Breast epithelium (tissue), 3 donors: ENCODE measurements at regions not wholly inside any gene's neighbourhood (a gene's known extent, or its start where the extent isn't known, plus 50 kb on each side); places are given as distances from the start of the nearest gene placed in this dataset.

Source experiments
- POLR2A ChIP-seq: fragments of 450-650 bp; IDR thresholded peaks from one replicate; pipeline ENCODE4 v1.6.1; 2016; ENCODE audit warnings: antibody characterized with exemption, mild to moderate bottlenecking, moderate library complexity
- POLR2AphosphoS5 ChIP-seq, 3 donors: sonication (generic); formaldehyde crosslinking; IDR thresholded peaks; one replicate each; pipeline ENCODE4 v1.6.1; 2017; ENCODE audit warnings: antibody characterized with exemption in 3 of 3
- TF ChIP-seq, protein P1 (sequence below), 3 donors: fragments of 450-650 bp; IDR thresholded peaks; one replicate each; pipeline ENCODE4 v1.5.1; 2016 to 2017; ENCODE audit warnings: antibody characterized with exemption in 3 of 3, mild to moderate bottlenecking in 3 of 3, moderate library complexity in 3 of 3

DNA sequence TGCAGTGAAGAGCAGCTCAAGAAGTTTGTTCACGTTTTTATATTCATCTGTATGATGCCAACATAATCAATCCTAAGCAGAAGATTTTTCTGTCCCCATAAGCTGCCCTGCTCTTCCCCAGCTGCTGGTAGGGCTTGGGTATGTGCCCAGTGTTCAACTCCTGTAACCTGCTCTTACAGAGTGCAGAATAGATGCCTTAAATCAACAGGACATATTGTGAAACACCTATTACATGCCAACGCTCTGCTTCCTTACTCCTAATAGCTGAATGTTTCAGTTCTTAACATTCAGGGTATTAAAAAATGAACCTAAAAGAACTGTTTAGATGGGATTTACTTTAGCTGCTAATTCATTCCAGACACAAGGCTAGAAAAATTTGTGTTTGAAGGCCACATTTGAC lies 190.9 kb downstream of the HS3ST3A1 start:
- TF ChIP-seq, protein P1, sequence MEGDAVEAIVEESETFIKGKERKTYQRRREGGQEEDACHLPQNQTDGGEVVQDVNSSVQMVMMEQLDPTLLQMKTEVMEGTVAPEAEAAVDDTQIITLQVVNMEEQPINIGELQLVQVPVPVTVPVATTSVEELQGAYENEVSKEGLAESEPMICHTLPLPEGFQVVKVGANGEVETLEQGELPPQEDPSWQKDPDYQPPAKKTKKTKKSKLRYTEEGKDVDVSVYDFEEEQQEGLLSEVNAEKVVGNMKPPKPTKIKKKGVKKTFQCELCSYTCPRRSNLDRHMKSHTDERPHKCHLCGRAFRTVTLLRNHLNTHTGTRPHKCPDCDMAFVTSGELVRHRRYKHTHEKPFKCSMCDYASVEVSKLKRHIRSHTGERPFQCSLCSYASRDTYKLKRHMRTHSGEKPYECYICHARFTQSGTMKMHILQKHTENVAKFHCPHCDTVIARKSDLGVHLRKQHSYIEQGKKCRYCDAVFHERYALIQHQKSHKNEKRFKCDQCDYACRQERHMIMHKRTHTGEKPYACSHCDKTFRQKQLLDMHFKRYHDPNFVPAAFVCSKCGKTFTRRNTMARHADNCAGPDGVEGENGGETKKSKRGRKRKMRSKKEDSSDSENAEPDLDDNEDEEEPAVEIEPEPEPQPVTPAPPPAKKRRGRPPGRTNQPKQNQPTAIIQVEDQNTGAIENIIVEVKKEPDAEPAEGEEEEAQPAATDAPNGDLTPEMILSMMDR (IDR thresholded peaks at IDR 0.05) = no peak
- TF ChIP-seq POLR2AphosphoS5 (IDR thresholded peaks at IDR 0.05) (no peak), POLR2A (no peak)
